ENCODE measurements at regions not wholly inside any gene's neighbourhood (a gene's known extent, or its start where the extent isn't known, plus 50 kb on each side); places are given as distances from the start of the nearest gene placed in this dataset.

- Mint-ChIP-seq H3K36me3 (no peaks in the 10 kb centered on the region), H3K4me1 (no peaks in the 10 kb centered on the region), H3K27me3 (no peaks in the 10 kb centered on the region), H3K27ac (no peak overlapping the region), H3K4me3 (no peak overlapping the region), H3K9me3 (peaks cover 0 to 29% (median 7%) of the 10 kb centered on the region in 9 donors)
- DNase-seq = no peak
- POLR2A ChIA-PET = no interaction called here
- no peak for ATAC-seq
Measured at GRCh38 chr5:125219710-125220109, 473.3 kb upstream of the ZNF608 start.

GRCh38 chr5:125220284-125220683, 473.8 kb upstream of the ZNF608 start:
- Mint-ChIP-seq H3K36me3 (no peaks in the 10 kb centered on the region), H3K9me3 (peaks cover 0 to 29% (median 7%) of the 10 kb centered on the region in 9 donors), H3K4me3 (no peak overlapping the region), H3K27me3 (no peaks in the 10 kb centered on the region), H3K27ac (no peak overlapping the region), H3K4me1 (no peaks in the 10 kb centered on the region)
- ATAC-seq (no peak), DNase-seq (no peak)
- POLR2A ChIA-PET = no interaction called here

- Mint-ChIP-seq H3K9me3 (peaks cover 0 to 14% (median 7%) of the 10 kb centered on the region in 9 donors), H3K4me3 (no peak overlapping the region), H3K4me1 (no peaks in the 10 kb centered on the region), H3K27me3 (peaks cover 0 to 2% (median 0%) of the 10 kb centered on the region in 5 donors), H3K27ac (no peak overlapping the region), H3K36me3 (no peaks in the 10 kb centered on the region)
- no peak for ATAC-seq
- DNase-seq = no peak
- POLR2A ChIA-PET = no interaction called here
Measured at GRCh38 chr5:125222597-125223240, 476.3 kb upstream of the ZNF608 start.

- no peak overlapping the region for H3K4me3 Mint-ChIP-seq
- POLR2A ChIA-PET = no interaction called here
- no peak overlapping the region for H3K27ac Mint-ChIP-seq
- H3K36me3 Mint-ChIP-seq = no peaks in the 10 kb centered on the region
- no peaks in the 10 kb centered on the region for H3K4me1 Mint-ChIP-seq
- peaks cover 0 to 6% (median 0%) of the 10 kb centered on the region in 9 donors for H3K9me3 Mint-ChIP-seq
- no peak for DNase-seq
- peaks cover 0 to 2% (median 0%) of the 10 kb centered on the region in 5 donors for H3K27me3 Mint-ChIP-seq
- ATAC-seq = no peak
Measured at GRCh38 chr5:125225424-125225823, 479.0 kb upstream of the ZNF608 start.

GRCh38 chr5:125226825-125227224, 480.4 kb upstream of the ZNF608 start:
- H3K27me3 Mint-ChIP-seq = peaks cover 0 to 2% (median 0%) of the 10 kb centered on the region in 5 donors
- no peak overlapping the region for H3K4me3 Mint-ChIP-seq
- POLR2A ChIA-PET = no interaction called here
- no peak for ATAC-seq
- no peaks in the 10 kb centered on the region for H3K4me1 Mint-ChIP-seq
- DNase-seq = no peak
- H3K9me3 Mint-ChIP-seq = peaks cover 0 to 4% (median 0%) of the 10 kb centered on the region in 9 donors
- no peak overlapping the region for H3K27ac Mint-ChIP-seq
- no peaks in the 10 kb centered on the region for H3K36me3 Mint-ChIP-seq

GRCh38 chr5:125227333-125228095, 481.1 kb upstream of the ZNF608 start:
- Mint-ChIP-seq H3K27ac (no peak overlapping the region), H3K9me3 (peaks cover 0 to 6% (median 0%) of the 10 kb centered on the region in 9 donors), H3K4me1 (no peaks in the 10 kb centered on the region), H3K36me3 (no peaks in the 10 kb centered on the region), H3K4me3 (no peak overlapping the region), H3K27me3 (peaks cover 0 to 2% (median 0%) of the 10 kb centered on the region in 5 donors)
- POLR2A ChIA-PET = no interaction called here
- DNase-seq (no peak), ATAC-seq (no peak)

GRCh38 chr5:125228363-125229070, 482.1 kb upstream of the ZNF608 start:
- no peaks in the 10 kb centered on the region for H3K4me1 Mint-ChIP-seq
- H3K36me3 Mint-ChIP-seq = no peaks in the 10 kb centered on the region
- DNase-seq (no peak), ATAC-seq (no peak)
- H3K27ac Mint-ChIP-seq = no peak overlapping the region
- POLR2A ChIA-PET = no interaction called here
- peaks cover 0 to 6% (median 0%) of the 10 kb centered on the region in 9 donors for H3K9me3 Mint-ChIP-seq
- H3K27me3 Mint-ChIP-seq = peaks cover 0 to 2% (median 0%) of the 10 kb centered on the region in 5 donors
- H3K4me3 Mint-ChIP-seq = no peak overlapping the region

GRCh38 chr5:125229556-125229955, 483.1 kb upstream of the ZNF608 start:
- no peak overlapping the region for H3K27ac Mint-ChIP-seq
- ATAC-seq (no peak), DNase-seq (no peak)
- POLR2A ChIA-PET = no interaction called here
- no peak overlapping the region for H3K4me3 Mint-ChIP-seq
- peaks cover 0 to 6% (median 0%) of the 10 kb centered on the region in 9 donors for H3K9me3 Mint-ChIP-seq
- no peaks in the 10 kb centered on the region for H3K36me3 Mint-ChIP-seq
- no peaks in the 10 kb centered on the region for H3K4me1 Mint-ChIP-seq
- peaks cover 0 to 2% (median 0%) of the 10 kb centered on the region in 5 donors for H3K27me3 Mint-ChIP-seq

- H3K36me3 Mint-ChIP-seq = no peaks in the 10 kb centered on the region
Measured at GRCh38 chr5:125232779-125233230, 486.4 kb upstream of the ZNF608 start.

GRCh38 chr5:125233944-125234343, 487.5 kb upstream of the ZNF608 start:
- Mint-ChIP-seq H3K27ac (no peak overlapping the region), H3K4me1 (no peaks in the 10 kb centered on the region), H3K9me3 (peaks cover 0 to 9% (median 2%) of the 10 kb centered on the region in 9 donors), H3K27me3 (no peaks in the 10 kb centered on the region), H3K4me3 (no peak overlapping the region), H3K36me3 (no peaks in the 10 kb centered on the region)
- POLR2A ChIA-PET = no interaction called here
- DNase-seq (no peak), ATAC-seq (no peak)

More at GRCh38 chr5:125232779-125233230, 486.4 kb upstream of the ZNF608 start:
- DNase-seq = no peak
- Mint-ChIP-seq H3K9me3 (peaks cover 0 to 9% (median 0%) of the 10 kb centered on the region in 9 donors), H3K4me3 (no peak overlapping the region), H3K27ac (no peak overlapping the region), H3K27me3 (no peaks in the 10 kb centered on the region), H3K4me1 (no peaks in the 10 kb centered on the region)
- ATAC-seq = no peak
- POLR2A ChIA-PET = no interaction called here

GRCh38 chr5:125236007-125236406, 489.6 kb upstream of the ZNF608 start:
- POLR2A ChIA-PET = no interaction called here
- Mint-ChIP-seq H3K27me3 (no peaks in the 10 kb centered on the region), H3K9me3 (peaks cover 0 to 9% (median 3%) of the 10 kb centered on the region in 9 donors), H3K27ac (no peak overlapping the region), H3K36me3 (no peaks in the 10 kb centered on the region), H3K4me1 (no peaks in the 10 kb centered on the region), H3K4me3 (no peak overlapping the region)
- ATAC-seq (no peak), DNase-seq (no peak)

GRCh38 chr5:125236981-125237380, 490.5 kb upstream of the ZNF608 start:
- POLR2A ChIA-PET = no interaction called here

GRCh38 chr5:125244531-125244930, 498.1 kb upstream of the ZNF608 start:
- DNase-seq = no peak
- POLR2A ChIA-PET = no interaction called here
- H3K4me3 Mint-ChIP-seq = no peak overlapping the region
- ATAC-seq = no peak
- no peak overlapping the region for H3K27ac Mint-ChIP-seq
- H3K4me1 Mint-ChIP-seq = no peaks in the 10 kb centered on the region
- no peaks in the 10 kb centered on the region for H3K27me3 Mint-ChIP-seq
- peaks cover 0 to 6% (median 0%) of the 10 kb centered on the region in 3 donors for H3K36me3 Mint-ChIP-seq
- peaks cover 0 to 20% (median 8%) of the 10 kb centered on the region in 9 donors for H3K9me3 Mint-ChIP-seq

More at GRCh38 chr5:125236981-125237380, 490.5 kb upstream of the ZNF608 start:
- DNase-seq = no peak
- H3K9me3 Mint-ChIP-seq = peaks cover 0 to 11% (median 3%) of the 10 kb centered on the region in 9 donors
- H3K36me3 Mint-ChIP-seq = no peaks in the 10 kb centered on the region
- H3K27ac Mint-ChIP-seq = no peak overlapping the region
- H3K4me3 Mint-ChIP-seq = no peak overlapping the region
- ATAC-seq = no peak
- no peaks in the 10 kb centered on the region for H3K4me1 Mint-ChIP-seq
- H3K27me3 Mint-ChIP-seq = no peaks in the 10 kb centered on the region
